ACHN (cell line): ENCODE measurements at regions not wholly inside any gene's neighbourhood (a gene's known extent, or its start where the extent isn't known, plus 50 kb on each side); places are given as distances from the start of the nearest gene placed in this dataset.

Experiments used
- DNase-seq: peaks from one replicate; pipeline ENCODE4 v3.0.0-alpha.2; 2015
- in situ Hi-C: cut with HindIII; loops from 2 replicates; pipeline ENCODE4 v1.10.0; 2017; ENCODE audit warnings: low sequenced_read_pairs, low pct_ligation_motif_present, low pct_unique_long_range_greater_than_20kb

GRCh38 chr7:35374858-35375257 is 121.0 kb upstream of the TBX20 start:
- DNase-seq = no peak
- in situ Hi-C loops = no loop called here

- DNase-seq = no peak
- in situ Hi-C loops = no loop called here
These were observed 117.3 kb upstream of the TBX20 start for GRCh38 chr7:35371221-35371620.

- in situ Hi-C loops = no loop called here
- DNase-seq = no peak
These were observed 116.8 kb upstream of the TBX20 start for GRCh38 chr7:35370687-35371086.

DNA sequence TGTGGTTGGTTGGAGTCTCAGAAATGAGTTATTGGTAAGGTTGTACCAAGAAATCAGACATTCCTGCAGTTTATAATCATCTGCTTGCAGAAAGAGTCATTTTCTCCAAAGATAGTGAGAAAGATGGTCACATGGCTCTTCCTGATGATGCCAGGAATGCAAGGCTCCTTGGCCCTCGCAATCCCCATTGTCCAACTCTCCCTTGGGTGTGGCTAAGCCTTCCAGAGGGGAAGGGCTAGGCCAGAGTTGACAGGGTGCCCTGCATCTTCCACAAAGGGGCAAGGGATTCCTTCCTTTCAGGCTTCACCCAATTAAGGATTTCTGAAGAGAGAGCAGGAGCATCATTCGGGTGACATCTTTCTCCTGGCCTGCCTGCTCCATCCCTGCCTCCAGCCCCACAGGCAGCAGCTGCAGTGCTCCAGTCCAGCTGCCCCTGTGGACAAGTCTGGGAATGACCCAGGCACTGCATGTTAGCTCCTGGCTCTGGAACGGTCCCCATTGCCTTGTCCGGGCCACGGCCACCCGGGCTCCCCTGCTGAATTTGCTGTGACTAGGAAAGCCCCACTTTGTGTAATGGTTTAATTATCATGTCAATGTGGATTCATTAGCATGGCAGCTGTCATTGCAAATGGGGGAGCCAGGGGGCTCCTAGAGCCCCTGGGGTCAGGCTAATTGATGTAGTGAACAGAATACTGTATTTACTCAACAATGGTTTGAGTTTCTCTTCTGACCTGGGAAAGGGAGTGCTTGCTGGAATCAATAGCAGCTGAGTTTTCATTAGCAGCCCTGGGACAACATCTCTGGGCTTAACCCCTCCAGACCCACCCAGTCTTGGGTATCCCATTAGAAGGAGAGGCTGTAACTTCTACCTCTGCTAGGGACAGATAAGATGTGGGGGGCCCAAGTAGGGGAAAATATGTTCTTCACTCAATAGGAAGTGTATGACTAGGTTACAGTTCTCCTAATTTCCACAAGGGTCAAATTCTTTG is 112.6 kb upstream of the TBX20 start:
- in situ Hi-C loops = no loop called here

DNA sequence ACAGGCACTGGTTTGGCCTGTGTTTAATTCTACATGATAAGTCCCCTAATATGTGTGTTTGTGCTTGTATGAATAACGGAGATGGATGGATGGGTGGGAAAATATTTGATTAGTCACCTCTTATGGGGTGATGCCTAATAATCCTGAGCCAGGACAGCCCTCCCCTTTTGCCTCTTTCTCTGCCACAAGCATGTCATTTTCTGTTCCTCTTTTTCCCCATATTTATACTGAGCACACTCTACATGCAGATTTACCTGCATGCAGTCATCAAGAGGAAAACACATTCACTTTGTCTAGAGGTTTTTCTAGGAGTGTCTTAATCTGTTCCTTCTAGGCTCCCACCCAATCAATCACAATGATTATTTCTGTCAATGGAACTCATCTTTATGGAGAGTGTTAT is 111.6 kb upstream of the TBX20 start:
- DNase-seq = no peak
- in situ Hi-C loops = no loop called here

More for the DNA sequence above, 112.6 kb upstream of the TBX20 start:
- no peak for DNase-seq

DNA sequence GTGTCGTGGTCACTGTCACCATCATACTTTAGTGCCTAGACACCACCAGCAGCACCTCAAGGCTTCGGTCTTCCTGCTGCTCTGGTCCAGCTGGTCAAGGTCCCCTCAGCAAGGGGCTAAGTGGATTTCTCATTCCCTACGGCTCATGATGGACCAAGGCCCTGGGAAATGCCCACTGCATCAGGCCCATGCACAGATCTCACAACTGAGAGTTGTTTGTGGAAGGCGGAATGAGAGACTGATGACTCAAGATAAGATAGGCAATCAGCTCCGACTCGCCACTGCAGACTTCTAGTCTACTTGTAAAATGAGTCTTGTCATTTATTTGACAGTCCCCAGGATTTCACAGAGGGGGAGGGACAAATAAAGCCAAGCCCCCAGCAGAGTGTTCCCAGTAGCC is 108.4 kb upstream of the TBX20 start:
- in situ Hi-C loops = no loop called here
- DNase-seq = no peak

- in situ Hi-C loops = no loop called here
- DNase-seq = no peak
These were observed 105.5 kb upstream of the TBX20 start for GRCh38 chr7:35359423-35359822.

DNA sequence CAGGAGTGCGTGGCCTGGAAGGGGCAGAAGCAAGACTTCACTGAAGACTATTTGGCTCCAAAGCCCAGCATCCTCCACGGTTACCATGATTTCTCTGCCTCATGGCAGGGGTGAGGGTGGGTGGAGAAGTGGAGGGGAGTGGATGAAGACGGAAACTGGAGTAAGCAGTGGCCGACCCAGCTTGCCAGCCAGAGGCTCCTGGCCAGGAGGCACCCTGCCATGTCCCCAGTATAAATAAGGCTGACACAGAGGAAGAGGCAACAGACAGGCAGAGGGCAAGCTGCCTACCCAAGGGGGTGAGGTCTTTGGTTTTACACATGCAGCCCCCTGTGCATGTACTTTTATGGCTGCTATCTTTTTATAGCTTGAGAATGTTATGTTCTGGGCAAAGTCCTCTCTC is 102.6 kb upstream of the TBX20 start:
- in situ Hi-C loops = no loop called here
- no peak for DNase-seq

DNA sequence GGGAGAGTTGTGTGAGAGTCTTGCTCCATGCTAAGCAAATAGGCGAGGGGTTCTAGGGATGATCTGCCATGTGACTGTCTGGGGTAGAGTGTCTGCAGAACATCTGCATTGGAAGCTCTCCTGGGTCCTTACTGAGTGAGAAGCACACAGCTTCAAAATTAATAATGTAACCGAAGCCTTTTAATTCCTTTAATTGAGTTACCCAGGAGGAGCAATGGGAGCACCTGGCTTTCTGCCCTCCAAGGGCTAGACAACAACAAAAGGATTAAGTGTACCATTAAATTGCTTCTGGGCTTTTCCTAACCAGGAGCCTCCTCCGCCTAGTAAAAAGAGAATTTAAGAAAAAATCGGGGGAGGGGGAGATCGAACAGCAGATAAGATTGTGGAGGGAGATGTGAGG is 102.0 kb upstream of the TBX20 start:
- in situ Hi-C loops = no loop called here
- no peak for DNase-seq

- in situ Hi-C loops = no loop called here
- no peak for DNase-seq
These were observed 101.3 kb upstream of the TBX20 start for GRCh38 chr7:35355199-35355598.

DNA sequence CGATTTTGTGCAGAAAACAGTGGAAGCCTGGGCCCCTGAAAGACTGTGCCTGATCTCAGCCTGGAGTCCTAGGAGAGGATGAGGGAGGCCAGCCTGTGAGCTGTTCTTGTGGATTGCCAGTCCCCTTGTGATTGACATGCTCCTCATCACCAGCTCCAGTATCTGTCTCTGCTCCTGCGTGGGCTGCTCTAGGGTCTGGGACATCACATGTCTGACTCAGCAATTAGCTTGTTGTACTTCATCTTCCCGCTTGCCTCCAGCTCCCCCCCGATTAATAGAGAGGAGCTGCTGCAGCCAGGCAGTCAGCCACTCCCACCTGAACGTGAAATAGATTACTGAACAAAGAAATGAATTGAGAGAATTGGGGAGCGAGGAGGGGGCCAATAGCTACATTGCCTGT is 99.6 kb upstream of the TBX20 start:
- no peak for DNase-seq
- in situ Hi-C loops = no loop called here

DNA sequence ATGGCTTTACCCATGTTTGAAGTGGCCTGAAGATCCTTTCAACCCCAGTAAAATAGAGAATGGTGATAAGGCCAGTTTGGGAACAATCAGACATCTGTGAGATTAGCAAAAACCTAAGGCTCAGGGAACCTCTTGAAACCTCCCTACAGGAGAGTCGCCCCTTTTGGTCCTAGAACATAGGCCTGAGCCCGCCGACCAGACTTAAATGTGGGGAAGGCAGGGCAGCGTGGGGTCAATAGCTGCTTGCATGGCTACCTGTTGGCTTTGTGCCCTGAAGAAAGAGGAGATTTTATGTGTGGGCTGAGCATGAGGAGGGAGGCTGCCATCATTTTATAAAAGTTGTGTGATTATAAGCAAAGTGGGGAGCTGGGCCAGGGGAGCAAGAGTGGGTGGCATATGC is 97.6 kb upstream of the TBX20 start:
- DNase-seq = no peak
- in situ Hi-C loops = no loop called here

- in situ Hi-C loops = loop anchor here (25.0 kb wide), 1 partner anchor 88 kb away; no protein-coding TSS in a partner anchor
- DNase-seq = no peak
These were observed 94.9 kb upstream of the TBX20 start for GRCh38 chr7:35348611-35349400.

- DNase-seq = no peak
- in situ Hi-C loops = loop anchor here (25.0 kb wide), 1 partner anchor 95 kb away; no protein-coding TSS in a partner anchor
These were observed 88.9 kb upstream of the TBX20 start for GRCh38 chr7:35342786-35343185.

- in situ Hi-C loops = loop anchor here (25.0 kb wide), 1 partner anchor 97 kb away; no protein-coding TSS in a partner anchor
- DNase-seq = no peak
These were observed 85.9 kb upstream of the TBX20 start for GRCh38 chr7:35339811-35340210.

GRCh38 chr7:35336444-35336843 is 82.5 kb upstream of the TBX20 start:
- no peak for DNase-seq
- in situ Hi-C loops = loop anchor here (25.0 kb wide), 1 partner anchor 101 kb away; no protein-coding TSS in a partner anchor

GRCh38 chr7:35334506-35334905 is 80.6 kb upstream of the TBX20 start:
- peak; percentile 41 for DNase-seq
- in situ Hi-C loops = loop anchor here (25.0 kb wide), 1 partner anchor 103 kb away; no protein-coding TSS in a partner anchor

GRCh38 chr7:35333265-35333664 is 79.4 kb upstream of the TBX20 start:
- in situ Hi-C loops = loop anchor here (25.0 kb wide), 1 partner anchor 104 kb away; no protein-coding TSS in a partner anchor
- DNase-seq = no peak
